NCI-H1930 (cell line): ENCODE measurements at regions not wholly inside any gene's neighbourhood (a gene's known extent, or its start where the extent isn't known, plus 50 kb on each side); places are given as distances from the start of the nearest gene placed in this dataset.
A peak's percentile ranks its signal among the peaks of the same experiment; 100 is the strongest.

ENCODE experiments used
- DNase-seq, 2 experiments: peaks; one replicate each; lab custom pipeline; 2025; lab: John Stamatoyannopoulos, UW

DNA sequence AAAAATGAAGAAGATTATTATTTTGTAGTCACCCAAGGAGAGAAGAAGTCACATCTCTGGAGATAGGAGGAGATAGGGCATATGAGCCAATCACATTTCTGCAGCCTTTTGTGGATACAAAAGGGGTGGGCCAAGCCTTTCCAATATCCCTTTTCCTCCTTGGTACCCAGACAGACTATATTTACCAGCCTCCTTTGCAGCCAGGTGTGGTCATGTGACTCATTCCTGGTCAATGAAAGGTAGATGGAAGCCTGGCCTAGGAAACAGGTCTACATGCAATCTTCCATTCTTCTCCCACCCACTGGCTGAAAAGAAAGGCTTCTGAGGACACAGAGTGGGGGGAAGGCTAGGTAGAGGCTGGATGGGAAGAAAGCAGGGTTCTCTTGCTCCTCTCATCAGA lies 58.1 kb upstream of the ERG start:
- no peak for DNase-seq

DNA sequence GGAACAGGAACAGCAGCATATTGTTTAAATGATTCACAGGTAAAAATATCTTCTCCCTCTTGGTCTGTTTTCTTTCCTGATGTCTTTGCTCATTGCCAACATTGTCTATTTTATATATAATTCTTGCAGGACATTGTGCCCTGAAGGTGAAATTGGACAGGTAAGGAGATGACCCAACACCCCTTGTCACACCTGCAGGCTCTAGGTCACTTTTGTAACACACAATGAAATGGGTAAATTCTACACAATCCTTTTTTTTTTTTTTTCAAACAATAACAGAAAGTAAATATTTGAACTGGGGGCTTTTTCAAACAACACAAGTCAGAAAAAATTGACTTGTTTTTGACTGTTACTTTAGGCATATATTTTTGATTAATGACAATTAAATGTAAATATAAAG lies 62.9 kb upstream of the ERG start:
- DNase-seq, result peak in 1 of 2 experiments; percentile 63

DNA sequence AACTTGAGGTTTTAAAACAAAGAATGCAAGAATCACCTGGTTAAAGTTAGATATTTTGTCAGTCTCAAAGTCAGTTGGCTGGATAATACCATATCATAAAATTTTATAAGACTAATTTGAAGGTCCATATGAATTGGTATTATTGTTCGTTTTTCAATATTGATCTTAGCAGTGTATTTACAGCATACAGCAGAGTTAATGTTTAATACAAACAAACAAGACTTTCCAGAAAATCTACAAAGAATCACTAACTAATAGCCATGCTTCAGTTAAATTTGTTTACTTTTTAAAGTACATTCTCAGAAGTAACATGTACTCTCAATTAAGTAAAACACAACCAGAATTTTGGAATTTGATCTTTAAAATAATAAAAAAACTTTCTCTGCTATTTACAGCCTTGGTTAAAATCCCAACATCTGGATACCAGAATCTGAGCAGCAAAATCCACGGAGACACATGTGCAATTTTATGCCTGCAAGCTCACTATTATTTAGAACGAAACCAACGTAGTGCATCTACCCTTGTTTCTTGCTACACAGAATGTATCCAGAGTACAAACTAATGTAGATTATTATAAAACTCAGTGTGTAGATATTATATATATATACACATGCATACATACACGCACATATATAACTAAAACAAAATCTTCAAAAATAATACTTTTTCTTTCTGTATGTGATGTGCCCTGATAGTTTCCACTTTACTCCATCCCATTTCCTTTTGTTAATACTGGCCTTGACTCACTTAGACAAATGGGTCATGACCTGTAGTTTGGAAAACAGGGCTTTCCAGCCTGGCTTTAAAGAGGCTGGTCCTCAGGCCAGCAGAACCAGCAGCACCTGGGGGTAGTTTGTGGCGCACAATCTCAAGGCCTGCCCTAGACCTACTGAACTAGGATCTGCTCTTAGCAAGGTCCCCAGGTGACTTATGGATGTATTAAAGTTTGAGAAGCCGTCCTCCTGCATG lies 63.6 kb upstream of the ERG start:
- DNase-seq, result peak in 1 of 2 experiments; percentile 63

DNA sequence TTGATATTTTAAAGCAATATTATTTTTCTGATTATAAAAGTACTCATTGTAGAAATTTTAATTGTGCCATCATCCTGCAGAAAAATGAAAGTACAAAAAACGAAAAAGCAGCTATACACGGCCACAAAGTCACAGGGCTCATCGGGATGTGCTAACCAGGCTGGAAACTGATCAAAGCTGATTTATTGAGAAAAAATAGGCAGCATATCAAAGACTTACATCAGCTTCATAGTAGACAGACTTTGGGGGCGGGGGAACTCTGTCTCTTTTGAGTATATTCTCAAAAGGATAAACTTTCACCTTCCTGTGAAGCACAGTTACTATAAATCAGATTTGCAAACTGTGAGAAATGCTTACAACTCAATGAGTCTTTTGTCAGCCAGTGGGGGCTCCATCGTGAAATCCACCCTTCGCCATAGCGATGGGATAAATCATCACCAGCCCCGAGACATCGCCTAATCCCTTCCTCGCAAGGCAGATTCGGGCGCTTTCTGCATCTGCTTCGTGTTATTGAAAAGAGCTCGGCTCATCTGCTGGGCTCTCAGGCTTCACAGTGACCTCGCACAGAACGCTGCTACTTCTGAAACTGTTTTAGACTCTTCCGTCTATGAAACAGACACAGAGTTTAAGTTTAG lies 69.2 kb upstream of the ERG start:
- DNase-seq, result no peak

DNA sequence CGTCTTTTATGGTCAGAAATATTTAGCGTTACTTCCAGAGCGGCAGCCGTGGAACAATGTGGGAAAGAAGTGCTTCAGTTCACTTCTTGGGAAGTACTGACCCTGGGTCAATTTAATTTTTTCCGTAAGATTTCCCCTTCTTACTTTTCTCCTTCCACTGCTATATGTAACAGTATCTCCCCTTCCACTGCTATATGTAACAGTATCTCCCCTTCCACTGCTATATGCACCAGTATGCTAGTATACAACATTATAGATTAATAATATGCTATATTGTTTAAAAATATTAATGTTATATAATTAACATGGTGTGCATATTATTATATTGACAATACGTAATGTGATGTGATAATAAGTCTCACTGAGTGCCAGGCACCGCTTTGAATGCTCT lies 69.7 kb upstream of the ERG start:
- DNase-seq, result no peak

DNA sequence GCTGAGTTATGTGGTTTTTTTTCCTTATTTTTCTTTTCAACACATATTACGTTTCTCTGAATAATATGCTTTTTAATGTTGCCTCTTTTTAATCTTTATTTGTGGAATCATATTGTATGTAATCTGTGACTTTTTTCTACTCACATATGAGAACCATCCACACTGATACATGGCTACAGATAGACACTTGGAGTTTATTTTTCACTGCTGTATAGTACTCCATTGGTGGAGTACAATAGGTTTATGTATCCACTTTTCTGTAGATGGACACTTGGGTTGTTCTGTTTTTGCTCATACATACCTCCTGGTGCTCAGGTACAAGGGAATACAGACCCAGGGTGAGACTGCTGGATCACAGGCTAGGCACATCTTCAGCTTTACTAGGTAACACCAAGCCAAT lies 71.5 kb upstream of the ERG start:
- DNase-seq, result no peak

DNA sequence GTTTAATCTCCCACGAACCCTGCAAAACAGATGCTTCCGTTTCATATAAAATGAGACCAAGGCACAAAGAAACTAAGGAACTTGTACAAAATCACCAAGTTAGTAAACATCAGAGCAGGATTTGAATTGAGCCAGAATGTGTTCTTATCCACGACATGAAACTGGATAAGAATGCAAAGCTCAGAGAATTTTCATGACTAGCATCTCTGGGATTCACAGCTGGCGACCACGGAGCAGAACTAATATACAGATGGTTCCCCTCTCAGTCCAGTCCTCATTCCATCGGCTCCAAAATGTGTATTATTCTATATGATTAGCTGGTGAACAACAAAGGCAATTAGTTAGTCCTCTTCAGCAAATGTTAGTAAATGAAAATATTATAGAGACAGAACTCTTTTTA lies 72.3 kb upstream of the ERG start:
- DNase-seq, result no peak

DNA sequence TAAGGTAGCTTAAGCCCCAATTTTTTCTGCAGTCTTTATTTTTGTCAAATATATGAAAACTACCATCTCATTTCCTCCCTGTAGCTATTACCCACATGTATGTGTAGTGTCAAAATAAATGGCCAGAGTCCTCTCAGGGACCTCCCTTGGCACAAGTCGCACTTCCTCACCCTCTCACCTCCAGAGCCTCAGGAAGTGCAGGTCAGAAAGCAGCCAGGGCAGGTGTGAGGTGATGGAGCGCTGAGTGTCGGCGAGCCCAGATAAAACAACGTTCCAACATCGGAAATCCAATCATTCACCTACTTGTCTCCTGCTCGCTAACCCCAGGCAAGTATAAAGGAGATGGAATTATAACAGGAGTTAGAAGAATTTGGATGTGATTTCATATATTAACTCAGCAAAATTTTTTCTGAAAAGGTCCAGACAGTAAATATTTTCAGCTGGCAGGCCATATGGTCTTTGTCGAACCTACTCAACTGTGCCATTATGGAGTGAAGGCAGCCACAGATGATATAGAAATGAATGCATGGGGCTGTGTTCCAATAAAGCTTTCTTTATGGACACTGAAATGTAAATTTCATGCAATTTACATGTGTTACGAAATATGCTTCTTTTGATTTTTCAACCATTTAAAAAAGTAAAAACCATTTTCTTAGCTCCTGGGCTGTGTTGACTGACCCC lies 76.8 kb upstream of the ERG start:
- no peak for DNase-seq

DNA sequence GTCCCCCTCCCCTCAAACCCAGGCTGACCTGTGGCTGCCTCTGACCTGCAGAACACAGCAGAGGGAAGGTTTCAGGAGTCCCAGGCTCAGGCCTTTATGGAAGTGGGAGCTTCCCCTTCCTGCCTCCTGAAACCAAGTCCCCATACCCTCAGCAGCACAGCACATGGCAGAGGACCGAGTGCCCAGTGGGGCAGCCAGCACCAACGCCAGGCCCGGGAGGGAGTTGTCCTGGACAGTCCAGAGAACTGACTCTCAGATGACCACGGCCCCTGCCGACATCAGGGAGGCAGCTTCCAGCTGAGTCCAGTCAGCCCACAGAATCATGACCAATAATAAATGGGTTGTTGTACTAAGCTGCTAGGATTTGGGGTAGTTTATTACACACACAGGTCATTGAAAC lies 79.6 kb upstream of the ERG start:
- no peak for DNase-seq

DNA sequence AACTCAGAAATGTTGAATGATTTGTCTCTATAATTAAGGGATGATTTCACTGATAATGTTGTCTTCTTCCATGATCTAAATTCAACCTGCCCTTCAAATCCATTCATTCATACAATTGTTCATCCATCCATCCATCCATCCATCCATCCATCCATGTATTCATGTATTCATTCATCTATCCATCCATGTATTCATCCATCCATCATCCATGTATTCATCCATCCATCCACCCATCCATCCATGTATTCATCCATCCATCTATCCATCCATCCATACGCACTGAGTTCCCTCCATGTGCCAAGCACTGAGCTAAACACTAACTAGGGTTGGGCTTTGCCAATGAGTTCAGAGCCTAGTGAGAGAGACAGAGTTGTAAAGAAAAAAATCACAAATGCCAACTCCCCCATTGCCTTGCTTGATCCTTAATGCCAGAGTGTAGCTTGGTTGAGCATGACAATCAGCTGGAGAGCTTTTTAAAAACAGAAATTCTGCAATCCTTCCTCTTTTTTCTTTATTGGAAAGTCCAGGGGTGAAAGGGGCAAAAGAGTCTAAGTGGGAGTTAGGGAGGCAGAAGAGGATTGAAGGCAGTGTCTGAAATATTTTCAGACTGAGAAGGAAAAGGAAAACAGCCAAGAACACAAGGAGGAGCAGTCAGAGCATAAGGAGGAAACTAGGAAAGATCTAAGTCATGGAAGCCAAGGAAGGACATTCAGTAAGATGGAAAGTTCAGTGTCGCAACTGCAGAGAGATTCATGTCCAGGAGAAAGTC lies 92.4 kb upstream of the ERG start:
- no peak for DNase-seq

DNA sequence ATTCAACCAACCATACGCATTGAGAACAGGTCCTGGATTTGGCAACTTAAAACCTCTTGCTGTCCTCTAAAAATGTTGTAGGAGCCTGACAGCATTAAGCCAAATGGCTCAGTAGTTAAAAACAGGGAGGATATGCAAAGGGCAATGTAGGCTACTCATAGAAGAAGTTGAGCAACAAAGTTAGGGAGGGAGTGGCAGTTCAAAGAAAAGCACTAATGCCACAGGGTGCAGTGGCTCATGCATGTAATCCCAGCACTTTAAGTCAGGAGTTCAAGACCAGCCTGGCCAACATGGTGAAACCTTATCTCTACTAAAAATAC lies 92.9 kb upstream of the ERG start:
- no peak for DNase-seq

DNA sequence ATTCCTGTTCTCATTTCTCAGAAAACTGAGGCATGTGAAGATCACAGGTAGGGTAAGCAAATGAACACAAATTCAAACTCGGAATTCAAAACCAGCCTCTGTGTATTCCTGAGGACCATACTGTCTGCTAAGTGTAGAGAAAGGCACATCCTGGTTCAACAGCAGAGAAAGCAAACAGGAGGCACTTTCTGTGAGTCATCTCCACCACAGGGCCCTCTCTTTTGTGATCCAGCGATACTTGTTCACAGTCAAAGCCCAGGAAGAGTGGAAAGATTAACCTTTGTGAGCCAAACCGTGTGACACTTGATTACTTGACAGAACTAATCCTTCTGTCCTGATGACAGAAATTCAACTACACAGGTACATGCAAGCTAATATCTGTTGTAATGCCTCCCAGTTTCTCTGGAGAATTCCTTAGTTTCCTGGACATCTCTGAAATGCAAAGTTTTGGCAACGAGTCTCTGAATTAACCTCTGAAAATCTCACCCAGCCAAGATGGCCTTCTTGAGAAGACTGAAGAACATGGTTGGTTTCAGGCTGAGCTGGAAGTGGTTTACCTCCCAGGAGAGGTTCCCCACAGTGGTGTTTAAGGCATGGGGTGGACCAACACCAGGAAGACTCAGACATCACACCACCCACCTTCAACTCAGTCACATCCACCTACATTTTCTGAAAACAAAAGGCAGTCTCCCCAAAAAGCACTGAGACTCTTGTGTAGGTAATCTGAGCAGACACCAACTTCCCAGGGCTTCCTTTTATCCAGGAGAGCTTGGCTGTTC lies 98.2 kb upstream of the ERG start:
- no peak for DNase-seq

DNA sequence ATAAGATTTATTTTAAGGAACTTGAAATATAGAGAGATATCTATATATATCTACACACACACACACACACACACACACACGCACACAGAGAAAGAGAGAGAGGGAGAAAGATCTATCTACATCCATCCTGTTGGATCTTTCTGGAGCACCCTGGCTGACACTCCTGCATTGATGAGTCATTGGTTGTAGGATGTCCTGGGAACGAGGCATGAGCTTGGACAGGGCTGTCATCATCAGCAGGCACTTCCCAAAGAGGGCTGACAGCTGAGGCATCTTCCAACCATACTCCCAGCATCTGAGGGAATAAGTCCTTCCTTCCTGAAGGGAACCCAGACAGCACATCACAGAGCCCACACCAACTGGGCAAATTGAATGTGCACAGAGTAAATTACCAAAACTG lies 99.1 kb upstream of the ERG start:
- no peak for DNase-seq

DNA sequence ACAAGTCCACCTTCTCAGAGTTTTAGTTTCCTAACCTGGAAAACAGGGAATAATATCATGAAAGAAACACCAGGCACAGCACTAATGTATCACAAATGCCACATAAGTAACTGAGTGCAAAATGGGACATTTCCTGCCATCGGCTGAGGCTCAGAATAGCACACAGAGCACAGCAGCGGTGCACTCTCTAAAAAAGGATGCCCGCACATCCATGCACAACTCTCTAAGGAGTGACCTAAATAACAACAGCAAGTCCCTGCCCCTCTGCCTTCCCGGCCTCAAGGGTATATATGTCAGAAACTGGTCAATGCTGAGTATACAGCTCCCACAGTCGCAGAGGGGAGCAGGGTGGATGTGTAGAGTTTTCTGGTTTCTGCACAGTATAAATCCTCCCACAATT lies 100.1 kb upstream of the ERG start:
- DNase-seq, result no peak

DNA sequence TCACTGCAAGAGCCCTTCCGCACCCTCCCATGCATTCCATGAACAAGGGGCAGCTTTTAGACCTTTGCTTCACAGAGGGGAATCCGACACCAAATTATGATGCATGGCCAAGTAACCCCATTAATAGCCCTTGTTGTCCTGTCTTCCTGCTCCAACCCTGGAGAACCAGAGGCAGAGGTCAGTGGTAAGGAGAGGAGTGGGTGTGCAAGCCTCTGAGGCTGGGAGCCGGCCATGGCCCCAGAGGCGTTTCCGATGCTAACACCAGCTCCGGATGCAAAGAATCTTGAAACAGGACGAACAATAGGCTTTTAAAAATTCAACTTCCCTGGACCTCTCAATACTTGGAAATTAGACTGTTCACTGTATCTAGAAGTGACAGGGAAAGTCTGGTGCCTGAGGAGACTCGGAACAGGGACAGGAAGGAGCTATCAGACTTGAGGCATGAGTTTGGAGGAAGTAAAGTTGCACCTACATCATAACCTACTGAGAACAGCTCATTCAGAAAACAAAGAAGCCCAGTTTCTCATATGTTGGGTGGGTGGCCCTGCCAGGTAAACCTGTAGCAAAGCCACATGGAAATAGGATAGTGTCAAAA lies 101.2 kb upstream of the ERG start:
- no peak for DNase-seq

DNA sequence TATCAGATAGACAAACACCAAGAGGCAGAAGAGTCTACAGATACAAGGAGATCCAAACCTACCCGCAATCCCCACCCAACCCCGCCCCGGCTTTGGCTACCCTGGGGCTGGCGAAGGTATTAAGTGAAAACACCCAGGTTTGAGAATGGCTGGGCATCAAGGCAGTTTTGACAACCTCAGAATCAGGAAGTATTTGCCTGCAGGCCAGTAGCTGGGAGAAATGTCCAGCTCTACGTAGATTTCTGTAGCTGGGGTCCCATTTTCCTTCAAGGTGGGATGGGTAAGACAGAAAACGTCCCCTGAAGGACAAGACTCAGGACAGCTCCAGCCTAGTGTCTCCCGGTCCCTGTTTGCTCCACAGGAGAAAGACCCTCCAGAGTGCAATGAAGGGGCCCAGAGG lies 101.8 kb upstream of the ERG start:
- no peak for DNase-seq

DNA sequence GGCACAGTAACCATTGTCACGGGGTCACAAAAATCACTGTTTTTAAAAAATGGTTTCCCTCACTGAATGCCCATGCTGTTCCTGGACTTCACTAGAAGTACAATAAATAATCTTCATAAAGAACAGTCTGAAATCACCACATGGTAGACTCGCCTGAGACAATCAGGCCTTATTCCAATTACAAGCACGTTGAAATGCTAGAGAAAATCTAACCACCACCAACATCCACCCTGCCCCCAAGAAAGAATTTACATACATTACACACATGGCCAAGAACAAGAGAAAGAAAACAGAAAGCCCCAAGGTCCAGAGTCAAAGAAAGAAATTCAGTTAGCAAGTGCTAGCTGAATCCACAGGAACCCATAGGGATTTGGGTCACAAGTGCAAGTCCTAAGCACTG lies 107.0 kb upstream of the ERG start:
- no peak for DNase-seq

DNA sequence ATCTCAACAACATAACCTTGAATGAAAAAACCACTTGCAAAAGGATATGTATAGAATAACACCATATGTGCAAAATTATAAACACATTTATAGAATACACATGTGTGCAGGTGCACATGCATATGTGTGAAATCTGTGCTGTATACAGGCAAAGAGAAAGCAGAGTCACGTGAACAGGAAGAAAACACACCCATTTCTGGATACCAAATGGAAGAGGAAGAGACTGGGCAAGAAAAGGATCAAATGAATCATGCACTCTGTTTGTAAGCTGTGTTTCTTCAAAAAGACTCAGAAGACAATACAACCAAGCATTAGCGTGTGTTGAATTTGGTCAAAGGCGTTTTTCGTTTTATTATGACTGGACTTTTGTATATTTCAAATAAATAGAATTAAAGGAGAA lies 111.3 kb upstream of the ERG start:
- DNase-seq, result no peak

DNA sequence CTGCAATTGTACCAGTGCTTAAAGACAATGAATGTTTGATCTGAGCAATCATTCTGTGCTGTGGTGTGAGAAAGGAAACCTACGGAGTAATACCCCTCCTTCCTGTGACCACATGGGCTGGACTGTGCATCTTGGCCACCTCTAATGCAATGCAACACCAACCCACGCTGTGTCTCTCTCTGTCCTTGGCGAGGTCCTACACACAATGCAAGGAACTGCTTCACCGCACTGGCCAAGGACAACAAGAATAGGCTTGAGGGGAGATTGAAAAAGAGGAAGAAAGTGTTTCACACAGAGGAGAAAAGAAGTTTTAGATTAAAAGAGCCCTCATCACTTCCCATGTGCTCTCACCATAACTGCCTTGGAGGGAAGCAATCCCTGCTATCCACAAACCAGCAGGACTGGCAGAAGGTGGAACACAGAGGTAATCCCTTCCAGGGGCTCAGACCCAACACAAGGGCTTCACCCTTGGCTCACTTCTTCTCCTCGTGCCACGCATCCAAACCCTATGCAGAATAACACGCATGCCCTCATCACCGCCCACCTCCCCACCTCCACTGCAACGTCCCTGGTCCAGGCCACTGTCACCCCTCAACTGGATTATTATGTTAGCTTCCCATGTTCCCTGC lies 112.5 kb upstream of the ERG start:
- no peak for DNase-seq

DNA sequence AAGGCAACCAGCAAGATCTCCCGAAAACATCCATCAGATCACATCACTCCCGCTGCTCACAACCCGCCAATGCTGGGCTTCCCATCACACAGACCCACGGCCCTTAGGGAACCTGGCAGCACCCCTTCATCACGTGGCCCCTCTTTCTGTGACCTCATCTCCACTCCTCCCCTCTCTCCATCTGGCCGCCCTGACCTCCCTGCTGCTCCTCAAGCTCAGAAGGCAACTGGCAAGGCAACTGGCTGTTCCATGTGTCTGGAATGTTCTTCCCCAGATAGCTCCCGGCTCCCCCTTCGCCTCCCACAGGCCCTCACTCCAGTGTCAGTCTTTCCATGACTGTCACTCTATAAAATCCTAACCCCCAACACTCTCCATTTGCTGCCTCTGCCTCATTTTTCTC lies 113.0 kb upstream of the ERG start:
- DNase-seq, result no peak

DNA sequence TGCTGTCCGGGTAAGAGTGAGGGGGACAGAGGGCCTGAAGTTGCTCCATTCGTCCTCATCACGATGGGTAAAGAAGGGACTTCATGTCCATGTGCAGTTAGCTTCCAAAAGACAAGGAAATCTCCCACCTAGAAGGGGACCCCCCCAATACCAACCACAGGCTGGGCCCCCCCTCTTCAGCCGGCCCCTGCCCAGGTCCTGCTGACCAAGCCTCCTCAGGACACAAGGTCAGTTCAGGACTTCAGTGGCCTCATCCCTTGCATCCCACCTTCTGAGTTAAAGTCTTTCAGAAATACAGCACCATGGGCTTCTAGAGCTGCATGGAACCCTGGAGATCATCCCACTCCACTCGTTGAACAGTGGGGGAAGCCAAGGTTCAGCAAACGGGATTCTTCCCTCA lies 115.4 kb upstream of the ERG start:
- DNase-seq, result no peak
